NCI-H2227 treated with DMSO at 0.1 percent for 48 hours (cell line): ENCODE measurements at regions not wholly inside any gene's neighbourhood (a gene's known extent, or its start where the extent isn't known, plus 50 kb on each side); places are given as distances from the start of the nearest gene placed in this dataset.

ENCODE experiments used
- DNase-seq: peaks from one replicate; lab custom pipeline; 2025; lab: John Stamatoyannopoulos, UW

DNA sequence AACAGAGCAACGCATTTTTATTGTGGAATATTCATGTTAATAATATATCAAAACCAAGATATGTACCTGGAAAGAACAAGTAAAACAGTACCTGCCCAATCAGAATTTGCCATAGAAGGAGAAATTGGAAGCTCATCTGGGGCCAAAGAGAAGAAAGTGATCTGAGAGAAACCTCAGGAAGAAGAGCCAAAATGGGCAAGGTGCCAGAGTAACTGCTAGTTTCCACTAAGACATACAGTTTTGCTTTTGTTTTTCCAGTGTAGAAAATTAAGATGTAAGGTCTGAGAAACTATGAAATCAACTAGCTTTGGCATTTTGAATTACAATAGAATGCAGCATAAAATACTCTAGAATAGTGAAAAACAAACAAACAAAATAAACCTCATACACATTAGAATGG, 2201.2 kb downstream of the ARAP2 start:
- DNase-seq, result no peak

DNA sequence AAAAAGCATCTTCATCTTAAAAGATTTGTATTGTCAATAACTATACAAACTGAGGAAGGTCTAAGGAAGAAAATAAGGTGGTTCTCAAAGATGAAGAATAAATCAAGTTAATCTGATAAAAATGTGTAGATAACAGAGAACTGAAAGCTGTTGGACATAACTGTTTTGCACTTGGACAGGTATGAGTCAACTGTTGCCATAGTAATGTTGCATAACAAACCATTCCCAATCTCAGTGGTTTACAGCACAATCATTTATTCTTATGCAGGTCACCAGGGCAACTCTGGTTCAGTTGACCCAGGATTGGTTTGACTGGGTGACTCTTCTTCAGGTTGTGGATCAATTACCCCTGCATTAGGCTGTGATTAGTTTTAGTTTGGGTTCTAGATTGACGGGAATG, 2197.7 kb downstream of the ARAP2 start:
- no peak for DNase-seq

DNA sequence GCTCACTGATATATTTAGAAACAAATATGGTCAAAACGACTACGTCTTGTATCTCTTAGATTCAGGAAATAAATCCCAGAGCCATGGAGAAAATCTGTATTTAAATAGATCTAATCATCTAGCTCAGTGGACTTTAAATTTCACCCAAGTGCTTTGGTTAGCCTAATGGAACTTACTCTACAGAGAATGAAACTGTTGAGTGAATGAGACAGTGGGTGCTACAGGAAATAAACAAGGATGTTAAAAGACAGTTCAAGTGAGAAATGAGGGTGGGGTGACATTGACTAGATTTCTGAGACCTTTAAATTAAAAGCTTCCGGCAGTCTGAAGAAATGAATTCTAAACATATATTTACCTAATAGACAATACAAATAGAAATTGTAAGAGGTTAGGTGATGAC, 2197.0 kb downstream of the ARAP2 start:
- no peak for DNase-seq

DNA sequence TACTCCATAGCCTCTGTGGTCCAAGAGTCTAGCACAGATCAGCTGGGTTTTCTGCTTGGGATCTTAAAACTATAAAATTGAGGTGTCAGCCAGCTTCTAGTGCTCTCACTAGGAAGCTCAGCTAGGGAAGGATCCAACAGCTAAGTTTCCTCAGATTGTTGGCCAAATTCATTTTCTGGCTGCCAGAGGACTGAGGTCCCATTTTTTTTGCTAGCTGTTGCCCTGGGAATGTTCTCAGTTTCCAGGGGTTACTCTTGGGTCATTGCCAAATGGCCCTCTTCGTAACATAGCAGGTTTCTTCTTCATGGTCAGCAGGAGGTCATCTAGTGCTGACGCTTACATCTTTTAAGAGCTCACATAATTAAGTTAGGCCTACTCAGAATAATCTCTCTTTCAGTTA, 2178.2 kb downstream of the ARAP2 start:
- no peak for DNase-seq

DNA sequence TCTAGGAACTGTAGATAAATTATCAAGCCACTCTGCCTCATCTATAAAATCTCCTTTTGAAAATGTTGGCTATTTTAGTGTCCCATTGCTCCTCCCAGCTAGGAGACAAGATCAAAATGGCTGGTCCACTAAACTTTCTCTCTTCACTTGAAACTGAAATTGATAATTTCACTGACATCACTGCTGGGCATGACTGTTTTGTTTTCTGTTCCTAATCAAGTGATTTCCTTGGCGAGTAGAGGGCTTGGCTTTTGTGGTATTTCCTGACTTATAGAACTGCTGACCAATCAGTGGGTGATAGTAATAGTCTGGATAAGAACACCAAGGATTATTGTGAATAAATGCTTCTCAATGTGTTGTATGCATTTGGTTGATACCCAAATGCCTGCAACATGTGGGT, 2152.9 kb downstream of the ARAP2 start:
- DNase-seq, result no peak

DNA sequence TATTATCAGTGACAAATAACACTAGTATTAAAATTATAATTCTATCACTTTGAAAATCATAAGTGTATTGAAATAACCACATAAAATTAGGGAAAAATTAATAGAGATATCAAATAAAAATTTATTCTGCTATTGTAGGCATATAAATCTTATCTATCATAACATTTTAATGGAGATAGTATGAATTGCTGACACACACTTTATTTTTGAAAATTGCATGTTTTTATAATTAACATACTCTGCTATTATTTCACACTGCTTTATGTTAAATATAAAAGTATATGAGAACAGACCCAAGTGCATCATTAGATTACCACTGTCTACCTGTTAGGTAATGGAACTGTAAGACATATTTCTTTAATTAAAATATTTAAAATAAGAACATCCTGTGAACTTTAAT, 2150.2 kb downstream of the ARAP2 start:
- DNase-seq, result no peak

DNA sequence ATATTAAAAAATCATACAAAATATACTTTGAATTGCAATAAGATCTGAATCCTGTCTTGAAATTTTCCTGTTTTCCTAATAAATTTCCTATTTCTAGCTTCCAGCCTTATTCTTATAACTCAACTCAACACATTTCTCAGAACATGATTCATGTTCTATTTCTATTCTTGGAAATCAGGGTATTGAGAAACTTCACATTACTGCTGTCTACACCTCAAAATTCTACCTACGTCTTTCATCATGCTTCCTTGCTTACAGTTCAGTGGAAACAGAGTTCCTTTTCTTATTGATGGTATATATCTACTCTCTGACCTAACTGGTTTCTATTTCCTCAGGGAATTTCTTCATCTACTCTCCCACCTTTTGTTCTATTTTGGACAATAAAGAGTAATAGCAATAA, 2139.0 kb downstream of the ARAP2 start:
- DNase-seq, result no peak

DNA sequence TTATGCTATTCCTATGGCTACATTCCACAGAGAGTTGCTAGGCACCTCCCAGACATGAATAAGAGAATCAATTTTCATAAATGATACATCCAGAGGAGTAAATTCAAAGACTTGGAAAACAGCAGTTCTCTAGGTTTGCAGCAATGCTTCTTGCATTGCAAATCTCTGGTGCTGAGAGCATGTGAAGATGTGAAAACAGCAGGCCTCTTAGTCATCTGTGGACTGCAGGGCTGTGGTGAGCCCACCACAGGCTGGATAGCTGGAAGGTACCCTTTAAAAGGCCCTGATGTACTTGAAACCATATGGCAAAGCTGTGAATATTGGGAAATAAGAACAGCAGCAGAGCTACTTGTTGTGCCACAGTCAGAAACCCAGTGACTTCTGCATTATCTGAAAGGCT, 2135.9 kb downstream of the ARAP2 start:
- no peak for DNase-seq

DNA sequence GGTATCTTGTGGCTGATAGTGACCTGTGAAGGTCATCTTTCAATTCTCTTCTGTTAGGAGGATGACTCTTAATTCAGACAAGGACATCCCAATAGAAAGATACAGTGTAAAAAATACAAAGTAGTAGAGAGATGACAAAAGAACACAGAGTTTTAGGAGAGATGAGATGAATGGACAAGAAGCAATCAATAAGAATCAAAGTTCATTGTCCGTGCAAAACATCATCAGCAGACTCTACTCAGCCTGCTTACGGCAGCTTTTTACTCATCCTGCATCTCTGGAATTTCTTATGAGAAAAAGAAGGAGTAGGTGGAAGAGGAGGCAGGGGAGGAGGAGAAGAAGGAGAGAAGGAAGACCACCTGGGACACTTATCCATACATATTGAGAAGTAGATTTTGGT, 2131.7 kb downstream of the ARAP2 start:
- DNase-seq, result no peak

DNA sequence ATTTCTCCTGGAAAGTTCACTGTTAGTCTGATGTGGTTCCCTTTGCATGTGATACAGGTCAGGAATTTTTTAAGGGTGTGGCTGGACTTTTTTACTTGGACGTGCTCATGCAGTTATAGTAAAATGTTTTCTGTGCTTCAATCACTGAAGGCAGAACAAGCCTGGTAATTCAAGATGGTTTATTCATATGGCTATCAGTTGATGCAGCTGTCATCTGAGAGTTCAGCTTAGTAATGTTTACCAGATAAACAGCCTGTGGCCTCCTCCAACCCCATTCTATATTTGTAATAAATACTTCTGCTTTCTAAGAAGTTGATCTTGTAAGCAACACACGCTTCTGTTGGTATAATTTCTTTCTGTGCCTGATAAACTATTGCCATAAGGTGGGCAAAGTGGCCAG, 2105.9 kb downstream of the ARAP2 start:
- DNase-seq, result no peak

DNA sequence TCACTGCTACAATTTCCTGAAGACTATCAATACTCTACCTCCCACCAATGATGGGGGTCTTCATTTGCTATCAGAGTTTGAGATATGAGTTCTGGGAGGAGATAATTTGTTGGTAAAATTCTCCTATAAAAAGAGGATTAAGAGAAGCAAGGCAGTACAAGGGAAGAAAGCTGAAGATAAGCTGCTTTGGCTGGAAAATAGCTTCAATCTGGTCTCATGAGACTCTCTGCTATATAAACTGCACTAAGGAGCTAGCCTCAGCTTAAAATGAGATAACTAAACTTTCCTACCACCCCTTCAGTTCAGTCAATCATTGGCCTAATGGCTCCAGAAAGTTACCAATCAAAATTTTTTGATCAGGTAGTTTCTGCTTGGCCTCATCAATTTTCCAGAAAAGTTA, 2105.0 kb downstream of the ARAP2 start:
- no peak for DNase-seq

DNA sequence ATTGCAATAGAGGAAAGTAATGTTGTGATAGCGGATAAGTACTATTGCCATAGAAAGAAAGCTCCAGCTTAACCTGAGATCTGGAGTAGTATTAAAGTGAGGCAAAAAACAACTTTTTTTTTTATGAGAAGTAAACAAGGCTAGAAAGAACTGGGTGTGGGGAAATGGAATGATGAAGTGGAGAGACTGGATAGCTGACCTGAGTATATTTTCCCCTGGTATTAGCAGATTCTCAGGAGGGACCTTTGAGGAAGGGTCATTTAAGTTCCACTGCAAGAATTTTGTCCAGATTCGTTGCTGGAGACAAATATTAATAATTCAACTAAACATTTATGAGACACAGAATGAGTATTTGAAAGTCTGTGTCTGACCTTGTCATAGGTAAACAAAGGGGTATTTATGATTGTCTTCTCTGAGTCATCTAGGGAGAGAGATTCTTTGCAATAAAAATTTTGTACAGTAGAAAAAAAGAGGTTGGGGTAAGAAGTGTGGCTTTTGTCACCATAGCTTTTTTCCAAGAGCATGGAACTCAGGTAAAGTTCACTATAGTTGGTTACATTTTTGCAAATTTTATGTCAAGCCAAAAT, 2095.9 kb downstream of the ARAP2 start:
- no peak for DNase-seq

DNA sequence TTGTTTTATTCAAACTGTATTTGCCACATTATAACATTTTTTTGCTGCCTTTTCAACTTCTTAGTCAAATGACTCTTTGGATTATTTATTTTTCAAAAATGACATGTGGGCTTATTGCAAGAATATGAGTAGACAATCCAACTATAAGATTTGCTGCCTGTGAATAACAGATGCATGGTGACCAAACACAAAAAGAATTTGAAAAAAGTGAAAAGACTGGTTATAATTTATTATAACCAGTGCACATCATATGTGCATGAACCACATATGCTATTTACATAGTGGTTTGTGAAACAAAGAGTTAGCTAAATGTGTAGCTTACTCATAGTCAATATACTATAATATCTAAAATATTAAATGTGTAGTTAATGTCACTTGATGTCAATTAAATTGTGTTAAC, 2086.8 kb downstream of the ARAP2 start:
- no peak for DNase-seq

DNA sequence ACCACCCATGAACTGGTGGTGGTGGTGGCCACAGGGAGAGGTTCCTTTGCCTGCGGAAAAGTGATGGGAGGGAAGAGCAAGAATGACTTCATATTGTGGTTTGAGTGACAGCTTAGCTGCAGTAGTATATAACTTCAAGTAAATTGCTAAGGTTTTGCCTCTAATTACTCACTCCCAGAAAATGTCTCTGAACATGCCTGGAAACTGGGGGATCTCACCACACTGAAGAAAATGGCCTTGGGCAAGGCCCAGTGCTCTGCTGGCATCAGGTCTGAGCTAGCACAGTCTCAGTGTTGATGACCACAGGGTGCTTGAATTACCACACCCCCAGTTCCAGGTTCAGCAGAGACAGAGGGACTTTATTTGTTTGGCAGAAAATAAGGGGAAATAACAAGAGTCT, 2085.4 kb downstream of the ARAP2 start:
- no peak for DNase-seq

DNA sequence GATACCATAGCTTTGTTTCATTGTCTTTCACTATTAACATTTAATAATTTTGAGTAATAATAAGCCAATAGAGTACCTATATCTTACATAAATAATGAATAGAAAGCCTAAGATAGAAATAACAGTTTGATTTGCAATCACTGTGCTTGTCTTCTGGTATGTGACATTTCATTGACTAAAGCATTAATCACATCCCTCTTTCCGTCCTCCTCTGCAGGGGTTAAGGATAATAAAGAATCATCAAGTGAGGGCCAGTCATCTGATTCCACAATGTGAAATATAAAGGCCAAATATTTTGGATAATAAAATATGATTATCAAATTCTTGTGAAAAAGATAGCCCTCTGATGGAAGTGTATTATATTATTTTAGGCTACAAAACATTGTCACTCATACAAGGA, 2073.4 kb downstream of the ARAP2 start:
- no peak for DNase-seq

DNA sequence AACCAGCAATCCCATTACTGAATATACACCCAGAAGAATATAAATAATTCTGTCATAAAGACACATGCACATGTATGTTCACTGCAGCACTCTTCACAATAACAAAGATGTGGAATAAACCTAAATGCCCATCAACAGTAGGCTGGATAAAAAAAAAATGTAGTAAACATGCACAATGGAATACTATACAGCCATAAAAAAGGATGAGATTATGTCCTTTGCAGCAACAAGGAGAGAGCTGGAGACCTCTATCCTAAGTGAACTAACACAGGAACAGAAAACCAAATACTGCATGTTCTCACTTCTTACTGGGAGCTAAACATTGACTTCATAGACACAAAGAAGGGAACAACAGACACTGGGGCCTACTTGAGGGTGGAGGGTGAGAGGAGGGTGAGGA, 2067.7 kb downstream of the ARAP2 start:
- no peak for DNase-seq

DNA sequence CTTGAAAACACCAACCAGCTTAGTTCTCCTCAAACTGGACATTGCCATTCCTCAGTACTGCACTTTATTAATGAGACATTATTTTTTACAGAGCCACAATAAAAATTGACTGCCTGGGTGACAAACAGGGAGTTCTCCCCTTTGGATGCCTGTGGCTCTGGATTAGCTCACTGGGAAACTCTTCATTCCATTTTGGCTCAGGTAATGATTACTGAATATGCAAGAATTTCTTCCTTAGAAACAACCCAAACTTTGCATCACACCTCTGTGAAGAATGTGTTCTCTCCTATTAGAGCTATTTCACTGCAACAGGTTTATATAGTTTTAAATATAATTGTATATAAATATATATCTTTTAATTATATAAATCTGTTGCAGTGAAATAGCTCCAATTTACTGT, 2065.8 kb downstream of the ARAP2 start:
- no peak for DNase-seq

DNA sequence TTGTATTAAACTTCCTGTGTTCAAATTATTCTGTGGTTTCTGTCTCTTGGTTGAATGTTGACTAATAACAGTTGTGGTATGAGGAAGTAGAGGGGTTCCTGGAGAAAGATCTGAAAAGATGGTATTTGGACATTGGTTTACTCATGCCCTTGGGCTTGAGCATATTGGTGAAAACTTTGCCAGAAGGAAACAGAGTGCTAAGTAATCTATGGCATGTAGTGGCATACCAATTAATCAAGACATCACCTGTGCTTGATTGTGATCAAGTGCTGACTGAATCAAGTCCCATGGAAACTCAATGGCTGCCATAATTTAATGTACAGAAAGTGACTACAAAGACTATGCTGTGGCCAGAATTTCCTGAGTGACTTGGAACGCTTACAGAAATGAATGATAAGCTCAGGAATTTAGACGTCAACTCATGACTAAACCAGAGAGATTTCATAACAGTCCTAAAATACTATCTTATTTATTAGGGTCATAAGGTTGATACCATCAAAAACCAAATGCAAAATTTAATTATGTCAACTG, 2062.9 kb downstream of the ARAP2 start:
- DNase-seq, result no peak

DNA sequence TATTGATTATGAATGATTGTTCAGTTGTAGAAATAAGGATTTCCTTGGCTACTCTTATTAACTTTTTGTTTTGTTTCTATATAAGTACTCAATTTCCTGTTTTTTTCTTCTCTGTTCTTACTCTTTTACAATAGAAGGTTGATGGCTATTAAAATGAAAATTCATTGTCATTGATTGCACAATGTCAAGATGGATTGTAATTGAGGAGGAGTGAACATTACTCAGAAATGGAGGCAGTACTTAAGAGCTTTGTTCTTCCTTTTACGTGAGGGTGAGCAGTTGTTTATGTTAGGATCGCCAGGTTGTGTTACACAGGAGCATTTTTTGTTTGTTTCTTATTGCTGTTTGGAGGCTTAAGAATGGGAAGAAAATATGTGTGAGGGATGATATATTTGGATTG, 2062.4 kb downstream of the ARAP2 start:
- DNase-seq, result no peak

DNA sequence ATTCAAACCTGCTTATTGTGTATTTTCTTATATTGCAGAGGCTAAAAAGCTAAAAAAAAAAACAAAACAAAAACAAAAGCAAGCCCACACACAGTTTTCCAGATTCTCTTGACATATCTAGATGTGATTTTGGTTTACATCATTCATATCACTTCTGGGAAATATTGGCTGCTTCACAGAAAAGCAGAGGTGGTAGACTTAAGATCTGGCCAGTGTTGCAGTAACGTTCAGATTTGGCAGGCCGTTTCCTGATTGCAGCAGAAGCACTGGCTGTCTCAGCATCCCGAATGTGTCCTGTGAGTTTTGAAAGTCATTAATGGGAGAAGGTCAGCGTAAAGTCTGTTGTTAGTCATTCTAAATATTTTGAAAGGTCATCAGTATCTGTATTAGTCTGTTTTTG, 2062.0 kb downstream of the ARAP2 start:
- no peak for DNase-seq

DNA sequence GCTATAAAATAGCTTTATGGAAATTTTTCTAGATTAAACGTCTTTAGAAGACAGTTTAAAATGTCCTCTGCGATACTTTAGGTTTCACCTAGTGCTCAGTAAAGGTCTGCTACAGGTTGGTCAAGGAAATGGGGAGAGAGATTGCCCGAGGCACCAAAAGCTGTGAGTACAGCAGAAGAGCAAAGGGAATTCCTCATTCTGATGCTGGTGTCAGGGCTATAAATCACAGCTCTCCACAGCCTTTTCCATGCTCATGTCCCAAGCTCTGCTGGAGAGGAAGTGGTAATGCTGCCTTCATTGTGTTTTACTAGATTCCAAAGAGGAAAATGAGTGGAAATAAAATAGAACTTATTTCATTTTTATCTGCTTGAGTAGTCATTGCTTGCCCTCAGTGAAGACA, 2060.4 kb downstream of the ARAP2 start:
- DNase-seq, result no peak

DNA sequence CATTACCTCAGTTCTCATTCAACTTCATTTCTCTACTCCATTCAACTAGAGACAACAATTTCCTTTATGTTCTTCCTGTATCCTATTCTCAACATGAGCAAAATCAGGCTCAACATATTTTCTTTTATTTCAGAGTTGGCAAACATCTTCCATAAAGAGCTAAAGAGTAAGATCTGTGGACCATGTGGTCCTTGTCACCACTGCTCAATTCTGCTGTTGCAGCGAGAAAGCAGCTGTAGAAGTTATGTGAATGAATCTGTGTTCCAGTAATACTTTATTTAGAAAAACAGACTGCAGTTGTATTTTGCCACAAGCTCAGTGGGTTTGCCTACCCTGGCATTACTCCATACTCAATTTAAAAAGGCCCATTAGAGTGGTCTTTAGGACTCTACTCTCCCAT, 2057.3 kb downstream of the ARAP2 start:
- DNase-seq, result no peak

DNA sequence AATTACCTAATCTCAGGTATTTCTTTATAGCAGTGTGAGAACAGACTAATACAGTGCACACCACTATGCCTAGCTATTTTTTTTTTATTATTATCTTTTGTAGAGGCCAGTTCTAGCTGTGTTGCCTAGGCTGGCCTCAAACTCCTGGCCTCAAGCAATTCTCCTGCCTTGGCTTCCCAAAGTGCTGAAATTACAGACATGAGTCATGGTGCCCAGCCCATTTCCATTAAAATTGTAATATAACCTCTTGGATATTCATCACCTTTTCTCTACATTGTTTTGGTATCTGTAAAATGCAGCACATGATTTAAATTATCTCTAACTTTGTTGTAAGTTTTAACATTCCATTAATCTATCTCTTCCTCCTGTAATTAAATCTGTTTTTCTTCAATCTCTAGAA, 2052.9 kb downstream of the ARAP2 start:
- no peak for DNase-seq

DNA sequence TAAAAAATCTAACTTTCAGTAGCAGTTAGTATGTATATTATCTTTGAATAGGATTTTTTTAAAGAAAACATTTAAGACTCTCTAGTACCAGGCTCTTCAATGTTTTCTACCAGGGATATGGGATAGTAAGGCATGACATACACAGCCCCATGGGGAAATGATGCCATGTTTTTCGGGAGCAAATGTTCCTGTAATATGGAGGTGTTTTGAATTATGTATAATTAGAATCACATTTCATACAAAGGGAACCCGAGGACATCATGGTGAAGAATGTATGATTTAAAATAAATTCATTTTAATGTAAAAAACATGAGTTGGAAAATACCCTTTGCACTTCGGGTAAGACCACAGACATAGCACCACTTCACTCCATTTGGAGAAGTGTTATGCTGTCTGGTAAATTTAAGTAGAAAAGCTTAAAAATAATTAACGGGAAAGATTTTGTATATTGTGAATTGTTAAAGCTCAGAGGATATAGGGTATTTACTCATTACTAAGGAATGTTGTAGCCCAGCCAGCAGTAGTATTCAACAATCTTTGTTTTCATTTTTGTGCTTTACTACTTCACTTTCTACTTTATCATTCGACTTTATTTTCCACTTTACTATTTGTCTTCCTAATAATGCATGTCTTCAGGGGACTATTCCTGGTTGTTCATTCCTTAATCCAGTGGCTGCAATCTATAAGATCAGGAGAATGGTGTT, 2050.7 kb downstream of the ARAP2 start:
- no peak for DNase-seq
